ENCODE measurements at regions not wholly inside any gene's neighbourhood (a gene's known extent, or its start where the extent isn't known, plus 50 kb on each side); places are given as distances from the start of the nearest gene placed in this dataset.

- no peak for FAIRE-seq
Measured at GRCh38 chr7:85774986-85775385, 588.1 kb upstream of the SEMA3D start.

DNA sequence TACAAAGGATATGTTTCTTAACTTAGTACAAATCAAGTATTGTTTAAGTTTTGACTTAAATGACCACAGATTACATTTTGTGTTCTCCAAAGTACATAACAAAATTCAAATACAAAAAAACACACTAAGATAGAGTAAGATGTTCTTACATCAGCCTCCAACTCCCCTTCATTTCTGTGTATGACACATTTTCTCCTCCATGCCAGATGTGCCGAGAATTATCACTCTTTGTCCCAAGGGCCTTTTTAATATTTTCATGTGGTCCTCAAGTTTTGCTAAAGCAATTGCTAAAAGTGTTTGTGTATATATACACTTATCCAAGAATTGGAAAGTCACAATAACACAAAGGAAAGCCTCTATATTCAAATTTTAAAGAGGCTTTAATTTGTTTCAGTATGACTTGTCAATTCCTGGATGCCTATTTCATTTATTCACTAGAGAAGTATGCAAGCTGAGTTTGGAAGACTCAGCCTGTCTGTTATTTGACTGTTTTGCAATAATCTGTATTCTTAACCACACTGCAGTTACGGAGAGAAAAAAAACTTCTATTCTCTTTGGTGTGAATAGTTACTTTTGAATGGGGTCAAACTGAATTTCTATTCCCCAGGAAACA, 586.4 kb upstream of the SEMA3D start:
- FAIRE-seq = no peak

DNA sequence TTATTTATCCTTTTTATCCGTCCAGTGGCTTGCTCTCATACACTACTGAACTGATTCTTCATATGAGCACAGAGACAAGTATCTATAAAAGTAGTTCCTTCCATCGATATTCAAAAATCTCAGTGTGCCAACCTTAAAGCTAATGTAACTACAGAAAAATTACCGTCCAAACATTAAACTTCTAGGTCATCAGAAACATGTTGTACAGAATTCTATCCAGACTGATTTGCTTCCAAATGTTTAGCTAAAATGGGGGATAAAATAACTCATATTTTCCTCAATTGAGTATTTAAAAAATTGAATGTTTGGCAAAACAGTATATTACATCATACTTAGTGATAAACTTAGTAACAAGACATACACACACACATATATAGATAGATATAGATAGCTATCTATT, 584.7 kb upstream of the SEMA3D start:
- no peak for FAIRE-seq

- no peak for FAIRE-seq
Measured at GRCh38 chr7:85770332-85770731, 583.5 kb upstream of the SEMA3D start.

DNA sequence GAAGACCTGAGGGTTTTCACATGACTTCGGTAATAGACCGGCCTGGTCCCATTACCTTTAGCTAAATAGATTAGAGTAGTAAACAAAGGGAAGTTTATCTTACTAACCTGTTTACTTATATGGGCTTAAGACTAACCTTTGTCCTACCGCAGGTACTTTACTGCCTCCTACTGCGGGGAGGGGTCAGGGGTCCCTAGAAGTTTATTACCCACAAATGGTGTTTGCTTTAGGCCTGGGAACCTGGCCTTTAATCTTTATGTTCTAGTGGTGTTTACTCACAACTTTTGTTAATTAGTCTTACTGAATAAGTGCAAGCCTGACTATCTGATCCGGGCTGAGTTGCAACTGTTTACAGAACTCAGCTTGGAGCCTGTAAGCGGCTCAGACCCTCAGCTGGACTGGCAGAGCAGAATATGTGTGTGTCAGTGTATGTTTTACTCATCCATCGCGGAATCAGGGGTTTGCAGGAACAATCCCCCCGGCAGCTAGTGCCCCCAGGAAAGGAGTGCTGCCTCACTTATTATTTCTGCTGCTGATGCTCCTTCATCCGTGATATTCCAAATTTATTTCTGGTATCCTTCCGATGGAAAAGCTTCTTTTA, 578.9 kb upstream of the SEMA3D start:
- no peak for FAIRE-seq

GRCh38 chr7:85764034-85764433, 577.2 kb upstream of the SEMA3D start:
- FAIRE-seq = no peak

GRCh38 chr7:85757348-85757747, 570.5 kb upstream of the SEMA3D start:
- no peak for FAIRE-seq

GRCh38 chr7:85750454-85750949, 563.6 kb upstream of the SEMA3D start:
- FAIRE-seq = no peak

- FAIRE-seq = no peak
Measured at GRCh38 chr7:85749696-85750453, 563.0 kb upstream of the SEMA3D start.

DNA sequence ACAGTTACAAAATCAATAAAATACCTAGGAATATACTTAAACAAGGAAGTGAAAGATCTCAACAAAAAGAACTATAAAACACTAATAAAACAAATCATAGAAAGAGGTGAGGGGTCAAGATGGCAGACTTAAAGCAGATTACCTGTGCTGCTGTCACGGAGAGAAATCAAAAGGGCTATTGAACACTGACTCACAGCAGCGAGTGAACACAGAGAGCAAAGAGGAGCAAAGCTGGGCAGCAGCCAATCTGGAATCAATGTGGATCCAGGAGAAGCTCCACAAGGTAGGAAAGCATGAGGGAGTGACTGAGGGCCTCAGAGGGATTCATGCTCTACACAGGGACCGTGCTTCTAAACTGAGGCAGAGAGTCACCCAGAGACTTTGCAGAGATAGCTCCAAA, 562.0 kb upstream of the SEMA3D start:
- no peak for FAIRE-seq

DNA sequence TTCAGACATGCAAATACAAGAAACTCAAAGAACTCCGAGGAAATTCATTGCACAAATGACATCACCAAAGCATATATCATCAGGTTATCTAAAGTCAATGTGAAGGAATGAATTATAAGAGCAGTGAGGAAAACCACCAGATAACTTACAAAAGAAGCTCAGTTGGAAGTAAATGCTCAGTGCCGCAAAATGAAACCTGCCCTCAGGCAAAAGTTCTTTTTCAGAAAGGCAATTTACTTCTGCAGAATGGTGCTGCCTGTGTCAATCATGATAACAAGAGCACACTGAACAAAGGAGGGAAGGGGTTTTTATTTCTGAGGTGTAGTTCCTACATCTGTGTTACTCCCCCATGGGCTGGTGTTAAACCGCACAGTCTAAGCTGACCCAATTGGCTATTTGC, 550.6 kb upstream of the SEMA3D start:
- FAIRE-seq = no peak

GRCh38 chr7:85736085-85736484, 549.2 kb upstream of the SEMA3D start:
- no peak for FAIRE-seq

DNA sequence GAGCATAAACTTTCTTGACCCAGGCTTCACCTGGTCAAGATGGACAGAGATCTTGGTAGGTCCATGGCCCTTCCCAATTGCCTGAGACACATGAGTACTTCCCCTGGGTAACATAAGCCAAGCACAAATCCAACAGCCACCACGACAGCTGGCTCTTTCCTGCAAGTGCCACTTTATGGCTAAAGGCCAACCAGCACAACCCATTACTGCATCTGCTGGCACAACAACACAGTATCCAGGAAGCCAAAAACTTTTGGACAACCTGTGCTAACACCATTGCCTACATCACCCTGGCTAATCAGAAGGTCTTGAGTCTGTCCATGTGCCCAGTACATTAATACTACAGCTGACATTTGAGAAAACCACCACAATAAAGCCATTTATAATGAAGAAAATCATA, 548.0 kb upstream of the SEMA3D start:
- FAIRE-seq = no peak

DNA sequence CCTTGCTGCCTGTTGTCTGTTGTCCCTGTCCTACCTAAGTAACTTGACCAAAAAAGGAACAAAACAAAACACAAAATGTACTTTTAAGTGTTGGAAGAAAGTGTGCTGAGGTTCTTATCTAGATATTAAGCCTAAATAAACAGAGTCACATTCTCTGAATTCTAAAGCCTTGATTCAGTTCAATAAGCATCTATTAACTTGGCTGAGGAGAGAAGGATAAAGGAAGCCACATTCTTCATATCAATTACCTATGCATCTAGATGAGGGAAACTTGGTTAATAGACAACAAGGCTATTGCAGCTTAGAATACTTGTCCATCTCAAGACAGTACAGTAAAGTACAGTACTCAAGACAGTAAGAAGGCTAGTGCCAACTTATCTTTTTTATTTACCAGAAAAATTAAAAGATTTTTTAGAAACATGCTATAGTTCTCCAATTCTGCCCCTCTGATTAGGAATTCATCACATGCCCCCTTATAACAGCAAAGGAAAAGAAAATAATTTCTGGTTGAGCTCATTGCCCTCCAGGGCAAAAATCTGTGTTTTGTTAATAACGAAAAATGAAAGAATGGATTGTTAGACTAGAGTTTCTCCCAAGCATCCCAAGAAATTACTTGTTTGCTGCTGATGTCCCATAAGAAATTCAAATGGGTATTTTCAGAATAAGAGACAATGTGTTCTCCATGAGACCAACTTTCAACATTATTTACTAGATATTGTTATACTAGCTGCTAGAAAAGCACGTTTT, 546.5 kb upstream of the SEMA3D start:
- no peak for FAIRE-seq

DNA sequence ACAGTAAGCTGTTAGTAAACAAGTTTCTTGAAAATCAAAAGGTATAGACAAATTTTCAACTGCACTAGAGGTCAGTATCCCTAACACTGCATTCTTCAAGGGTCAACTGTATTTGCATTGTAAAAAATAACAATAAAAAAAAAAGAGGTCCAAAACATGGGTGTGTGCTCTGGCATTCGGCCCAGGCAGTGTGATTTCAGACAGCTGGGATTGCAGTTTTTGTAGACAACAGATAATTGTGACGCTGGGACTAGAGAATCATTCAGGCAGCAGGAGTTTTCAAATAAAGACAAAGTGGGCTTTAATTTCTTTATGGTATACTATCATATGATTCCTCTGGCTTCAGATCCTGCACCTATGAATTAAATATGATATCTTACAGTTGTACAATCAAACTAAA, 543.2 kb upstream of the SEMA3D start:
- FAIRE-seq = no peak

DNA sequence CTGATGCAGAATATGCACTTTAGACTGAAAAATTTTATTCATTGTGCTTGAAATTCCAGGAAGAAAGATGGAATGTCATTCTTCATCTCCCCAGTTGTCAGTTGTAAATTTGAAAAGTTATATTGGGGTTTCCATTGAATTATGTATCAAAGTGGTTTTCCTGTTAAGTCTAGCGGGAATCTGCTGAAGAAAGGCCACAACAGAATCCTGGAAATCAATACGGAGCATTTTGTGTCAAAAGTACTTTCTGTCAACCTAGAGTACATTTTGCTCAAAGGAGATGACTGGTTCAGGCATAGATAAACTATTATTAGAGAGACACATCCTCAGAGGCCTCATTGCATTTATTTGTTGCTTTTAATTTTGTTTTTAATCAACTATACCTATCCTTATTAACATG, 538.2 kb upstream of the SEMA3D start:
- no peak for FAIRE-seq

DNA sequence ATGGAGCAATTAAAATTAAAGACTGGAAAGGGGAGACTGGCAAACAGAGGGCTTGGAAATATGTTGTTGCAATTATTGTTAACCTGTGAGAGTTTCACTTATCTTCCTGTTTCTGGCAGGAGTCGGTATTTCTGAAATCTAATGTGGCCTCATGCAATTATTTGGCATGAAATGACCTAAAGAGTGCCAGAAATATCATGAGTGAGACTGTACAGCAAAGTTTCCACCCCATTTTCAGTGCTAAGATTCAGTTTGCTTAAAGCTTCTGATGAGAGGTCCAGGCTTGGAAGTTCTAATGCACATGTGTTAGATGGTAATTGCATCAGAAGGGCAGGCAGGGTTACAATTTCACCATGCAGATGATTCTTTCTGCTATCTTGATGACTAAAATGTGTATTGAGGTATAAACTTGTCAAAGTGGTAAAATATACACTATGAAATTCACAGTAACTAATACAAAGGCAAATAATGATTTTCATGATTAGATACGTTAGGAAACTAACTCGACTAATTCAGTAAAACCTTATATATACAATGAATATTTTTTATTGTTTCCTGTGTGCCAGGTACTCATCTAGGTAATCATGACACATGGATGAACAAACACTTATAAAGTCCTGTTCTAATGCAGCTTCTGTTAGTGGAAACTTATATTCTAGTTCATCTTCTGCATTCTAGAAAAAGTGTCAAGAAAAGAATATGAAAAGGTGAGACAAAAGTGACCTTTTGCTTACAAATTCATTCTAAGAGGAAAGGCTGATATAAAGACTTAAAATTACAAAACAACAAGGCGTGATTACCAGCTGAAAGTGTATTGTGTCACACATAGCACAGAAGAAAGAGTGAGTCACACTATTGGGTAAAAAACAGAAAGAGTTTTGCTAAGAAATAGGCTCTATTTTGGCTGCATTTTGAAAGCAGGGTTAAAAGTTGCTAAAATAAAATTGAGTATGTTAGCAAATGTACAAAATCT, 533.4 kb upstream of the SEMA3D start:
- no peak for FAIRE-seq

DNA sequence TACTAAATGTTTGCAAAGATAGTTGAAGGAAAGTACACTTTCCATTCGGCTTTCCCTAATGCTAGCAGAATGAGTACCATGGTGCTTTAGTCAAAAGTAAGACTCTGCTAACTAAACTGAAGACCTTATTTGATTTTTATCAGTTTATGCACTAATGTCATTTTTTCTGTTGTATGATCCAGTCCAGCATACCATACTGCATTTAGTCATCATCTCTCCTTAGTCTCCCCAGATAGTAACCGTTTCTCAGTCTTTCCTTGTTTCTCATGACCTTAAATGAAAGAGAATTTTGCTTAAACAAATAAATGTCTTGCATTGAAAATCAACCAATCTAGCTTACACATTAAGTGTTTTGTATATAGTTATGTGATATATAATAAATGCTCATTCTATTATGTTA, 529.5 kb upstream of the SEMA3D start:
- no peak for FAIRE-seq

GRCh38 chr7:85714951-85715350, 528.1 kb upstream of the SEMA3D start:
- no peak for FAIRE-seq

GRCh38 chr7:85714043-85714578, 527.3 kb upstream of the SEMA3D start:
- no peak for FAIRE-seq

- no peak for FAIRE-seq
Measured at GRCh38 chr7:85713171-85713570, 526.3 kb upstream of the SEMA3D start.

- FAIRE-seq = no peak
Measured at GRCh38 chr7:85711894-85712293, 525.0 kb upstream of the SEMA3D start.
